HG03135 (cell line): ENCODE measurements at regions not wholly inside any gene's neighbourhood (a gene's known extent, or its start where the extent isn't known, plus 50 kb on each side); places are given as distances from the start of the nearest gene placed in this dataset.
"Not testable (repeated sequence)": the region's sequence is repeated elsewhere in the genome, so short reads cannot be mapped to it uniquely, and the experiment has no call there.

Experiments used
- ATAC-seq: cut with Tn5 transposase; IDR thresholded peaks from one replicate; pipeline ENCODE4 v1.9.1; 2021; ENCODE audit warnings: mild to moderate bottlenecking, moderate library complexity; ENCODE audit not compliant: unreplicated experiment

DNA sequence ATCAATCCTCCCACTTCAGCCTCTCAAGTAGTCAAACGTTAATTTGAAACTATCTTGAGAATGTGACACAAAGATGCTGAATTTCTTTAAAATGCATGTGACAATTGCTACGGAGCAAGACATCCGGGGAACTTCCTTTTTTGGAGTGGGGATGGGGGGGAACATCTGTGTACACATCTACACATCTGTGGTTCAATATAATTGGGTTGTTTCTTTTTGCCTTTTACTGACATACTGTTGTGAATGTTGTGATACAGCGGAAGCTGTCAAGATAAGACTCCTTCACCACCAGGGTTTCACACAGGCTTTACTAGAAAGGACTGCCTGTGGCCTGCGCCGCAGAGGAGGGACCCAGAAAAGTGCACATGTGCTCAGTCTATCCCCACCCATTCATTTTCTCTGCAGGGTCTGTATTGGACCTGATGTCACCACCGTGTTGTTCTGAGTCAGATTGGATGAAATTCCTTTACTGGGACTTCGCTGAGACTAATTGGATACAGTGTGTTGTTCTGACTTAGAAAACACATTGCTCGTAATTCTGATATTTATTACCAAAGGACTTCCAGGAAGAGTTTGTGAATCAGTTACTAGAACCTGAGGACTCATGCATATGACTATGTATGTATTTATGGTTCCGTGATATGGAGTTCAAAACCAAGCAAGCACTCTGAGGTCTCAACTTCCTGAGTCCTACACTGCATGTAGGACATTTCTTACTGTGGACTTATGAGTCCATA lies 98.7 kb upstream of the SGK1 start:
- no peak for ATAC-seq

DNA sequence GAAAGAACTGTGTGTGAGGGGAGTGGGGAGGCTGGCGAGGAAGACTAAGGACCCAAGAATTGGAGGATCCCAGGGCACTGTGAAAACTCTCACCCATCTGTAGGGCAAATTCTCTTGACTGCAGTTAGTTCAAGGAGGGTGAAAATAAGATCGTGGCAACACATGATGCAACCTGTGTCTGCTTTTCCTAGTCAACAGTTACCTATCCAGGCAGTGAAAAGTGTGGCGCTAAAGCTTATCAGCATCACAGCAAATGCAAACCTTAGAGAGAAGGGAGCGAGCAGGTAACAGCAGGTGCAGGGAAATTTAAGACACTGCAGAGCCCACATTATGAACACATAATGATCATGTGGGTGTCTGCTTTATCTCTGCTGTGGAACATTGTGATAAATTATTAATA lies 97.7 kb upstream of the SGK1 start:
- ATAC-seq, result no peak

DNA sequence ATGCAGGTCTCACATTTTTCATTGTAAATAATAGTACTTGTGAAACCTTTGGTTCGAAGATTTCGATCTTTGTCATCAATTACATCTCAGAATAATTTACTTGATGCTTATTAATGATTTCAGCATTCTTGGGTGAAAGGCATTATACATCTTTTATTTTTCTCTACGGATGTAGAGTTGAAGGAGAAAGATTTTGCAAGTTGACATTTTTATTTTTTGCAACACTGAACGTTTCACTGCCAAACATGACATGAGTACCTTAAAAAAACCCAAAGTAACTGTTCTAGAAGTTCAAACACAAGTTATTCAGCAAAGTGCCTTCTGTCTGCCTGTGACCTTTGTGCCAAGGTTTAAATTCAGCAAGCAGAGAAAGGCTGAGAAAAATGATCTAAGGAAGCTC lies 97.3 kb upstream of the SGK1 start:
- ATAC-seq, result no peak

DNA sequence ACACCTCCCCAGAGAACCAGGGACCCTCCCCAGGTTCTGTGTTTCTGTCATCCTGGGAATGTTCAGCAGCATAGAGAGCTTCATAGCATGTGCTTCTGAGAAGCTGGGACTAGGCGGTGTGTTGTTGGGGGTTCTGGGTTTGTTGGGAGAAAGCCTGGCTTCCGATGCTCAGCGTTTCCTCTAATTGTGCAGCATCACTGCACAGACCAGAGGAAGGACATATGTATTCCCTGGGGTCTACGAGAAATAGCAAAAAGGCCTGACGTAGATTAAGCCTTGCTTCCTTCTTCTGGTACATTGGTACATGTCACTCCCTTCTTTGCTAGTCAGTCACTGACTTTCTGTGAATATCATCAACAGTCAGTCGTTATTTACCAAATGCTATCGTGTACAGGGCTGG lies 96.9 kb upstream of the SGK1 start:
- ATAC-seq, result no peak

DNA sequence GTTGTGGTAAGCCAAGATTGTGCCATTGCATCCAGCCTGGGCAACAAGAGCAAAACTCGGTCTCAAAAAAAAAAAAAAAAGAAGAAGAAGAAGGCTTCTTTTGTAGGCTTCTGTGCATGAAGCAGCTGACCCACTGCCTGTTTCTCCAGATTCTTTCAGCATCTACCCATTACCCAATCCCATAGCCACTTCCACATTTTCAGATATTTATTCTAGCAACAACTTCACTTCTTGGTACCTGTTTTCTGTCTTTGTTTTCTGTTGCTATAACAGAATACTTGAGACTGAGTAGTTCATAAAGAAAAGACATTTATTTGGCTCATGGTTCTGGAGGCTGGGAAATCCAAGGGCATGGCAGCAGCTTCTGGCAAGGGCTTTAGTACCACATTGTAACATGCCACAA lies 95.3 kb upstream of the SGK1 start:
- ATAC-seq, result no peak

DNA sequence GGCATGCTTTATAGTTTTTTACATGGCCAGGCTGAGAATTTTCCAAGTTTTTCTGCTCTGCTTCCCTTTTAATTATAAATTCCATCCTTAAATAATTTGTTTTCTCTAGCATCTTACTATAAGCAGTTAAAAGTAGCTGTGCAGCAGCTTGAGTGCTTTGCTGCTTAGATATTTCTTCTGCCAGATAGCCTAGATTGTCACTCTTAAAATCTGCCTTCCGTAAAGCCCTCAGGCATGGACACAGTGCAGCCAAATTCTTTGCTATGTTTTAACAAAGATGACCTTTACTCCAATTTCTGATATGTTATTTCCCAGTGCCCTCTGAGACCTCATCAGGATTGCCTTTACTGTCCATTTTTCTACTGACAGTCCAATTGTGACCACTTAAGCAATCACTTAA lies 92.6 kb upstream of the SGK1 start:
- no peak for ATAC-seq

DNA sequence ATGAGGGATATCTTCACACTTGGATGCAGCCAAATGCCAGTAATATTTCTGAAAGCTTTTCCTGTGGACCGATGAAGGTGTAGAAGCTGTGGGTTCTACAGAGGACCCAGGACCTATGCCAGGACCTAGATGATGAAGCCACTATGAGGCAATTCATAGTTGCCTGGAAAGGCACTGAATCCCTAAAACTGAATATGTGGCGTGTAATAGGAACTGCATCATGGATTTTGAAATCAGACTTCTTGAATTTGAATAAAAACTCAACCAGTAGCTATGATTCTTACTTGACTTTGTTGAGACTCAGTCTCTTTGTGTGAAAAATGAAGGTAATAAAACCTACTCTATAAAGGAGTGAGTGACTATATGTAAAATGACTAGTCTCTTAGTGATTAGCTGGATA lies 89.9 kb upstream of the SGK1 start:
- no peak for ATAC-seq

DNA sequence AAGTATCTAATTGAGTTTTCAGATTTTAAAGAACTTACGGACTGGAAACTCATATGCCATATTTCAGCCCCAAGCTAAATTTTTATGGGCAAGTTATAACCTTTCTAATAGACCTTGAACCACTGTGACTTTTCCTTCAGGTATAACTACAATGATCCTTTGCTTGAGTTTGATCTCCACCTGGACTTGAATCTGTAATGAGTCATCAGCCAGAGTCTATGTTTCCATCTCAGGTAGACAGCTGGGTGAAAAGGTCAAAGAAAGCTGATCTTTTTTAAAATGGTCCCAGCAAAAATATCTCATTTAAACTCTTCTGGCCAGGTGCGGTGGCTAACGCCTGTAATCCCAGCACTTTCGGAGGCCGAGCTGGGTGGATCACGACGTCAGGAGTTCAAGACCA lies 88.4 kb upstream of the SGK1 start:
- ATAC-seq, result no peak

DNA sequence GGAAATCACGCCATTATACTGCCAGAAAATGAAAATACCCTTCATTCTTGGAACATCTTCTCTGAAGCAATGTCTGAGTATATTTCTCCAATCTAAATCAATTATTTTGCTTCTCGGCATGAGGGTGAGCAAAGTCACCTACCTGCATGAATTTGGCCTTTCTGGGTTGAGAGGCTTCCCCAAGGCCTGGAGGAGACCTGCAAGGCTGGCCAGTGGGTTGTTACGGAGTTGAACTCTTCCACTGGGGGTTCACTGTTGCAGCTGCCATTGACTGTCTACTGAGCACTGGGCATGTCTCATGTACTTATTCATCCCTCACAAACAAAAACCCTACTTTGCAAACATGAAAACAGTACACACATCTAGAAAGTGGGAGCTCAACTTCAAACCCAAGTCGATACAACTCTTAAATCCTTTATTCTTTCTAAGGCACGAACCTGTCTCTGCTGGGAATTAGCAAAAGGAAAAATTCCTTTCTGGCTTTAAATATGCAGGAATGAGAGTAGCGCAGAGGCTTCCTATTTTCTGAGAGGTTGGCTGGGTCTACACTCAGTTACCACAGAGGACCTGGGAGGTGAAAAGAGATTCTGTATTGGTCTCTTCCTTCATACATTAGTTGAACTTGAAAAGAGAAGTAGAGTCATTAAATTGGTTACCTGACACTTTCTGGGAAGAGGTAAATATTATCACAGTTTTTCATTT lies 87.6 kb upstream of the SGK1 start:
- ATAC-seq, result no peak

DNA sequence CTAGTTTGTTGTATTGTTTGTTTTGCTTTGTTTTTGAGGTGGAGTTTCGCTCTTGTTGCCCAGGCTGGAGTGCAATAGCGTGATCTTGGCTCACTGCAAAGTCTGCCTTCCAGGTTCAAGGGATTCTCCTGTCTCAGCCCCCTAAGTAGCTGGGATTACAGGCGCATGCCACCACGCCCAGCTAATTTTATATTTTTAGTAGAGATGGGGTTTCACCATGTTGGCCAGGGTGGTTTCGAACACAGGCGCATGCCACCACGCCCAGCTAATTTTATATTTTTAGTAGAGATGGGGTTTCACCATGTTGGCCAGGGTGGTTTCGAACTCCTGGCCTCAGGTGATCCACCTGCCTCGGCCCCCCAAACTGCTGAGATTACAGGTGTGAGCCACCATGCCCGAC lies 85.4 kb upstream of the SGK1 start:
- ATAC-seq, result not testable (repeated sequence)

DNA sequence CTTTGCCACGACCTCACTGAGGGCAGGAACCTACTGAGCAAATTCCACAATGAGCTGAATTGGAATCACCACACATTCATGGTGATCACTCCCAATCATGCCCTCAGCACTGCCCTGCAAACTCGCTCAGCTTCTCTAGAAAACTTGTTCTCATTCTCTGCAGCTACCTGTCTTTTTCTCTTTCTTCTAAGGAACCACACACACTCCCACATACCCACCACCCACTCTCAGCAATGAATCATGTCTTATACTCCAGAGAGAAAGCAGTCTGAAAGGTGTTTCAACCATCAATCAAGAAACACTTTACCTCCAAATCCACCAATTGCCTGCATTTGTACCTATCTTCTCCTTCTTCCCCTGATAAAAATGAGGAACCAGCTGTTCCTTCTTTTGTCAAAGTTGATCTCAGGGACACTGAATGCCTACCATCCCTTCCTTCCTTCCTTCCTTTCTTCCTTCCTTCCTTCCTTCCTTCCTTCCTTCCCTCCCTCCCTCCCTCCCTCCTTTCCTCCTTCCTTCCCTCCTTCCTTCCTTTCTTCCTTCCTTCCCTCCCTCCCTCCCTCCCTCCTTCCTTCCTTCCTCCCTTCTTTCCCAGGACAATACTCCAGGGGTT lies 84.6 kb upstream of the SGK1 start:
- ATAC-seq, result no peak

DNA sequence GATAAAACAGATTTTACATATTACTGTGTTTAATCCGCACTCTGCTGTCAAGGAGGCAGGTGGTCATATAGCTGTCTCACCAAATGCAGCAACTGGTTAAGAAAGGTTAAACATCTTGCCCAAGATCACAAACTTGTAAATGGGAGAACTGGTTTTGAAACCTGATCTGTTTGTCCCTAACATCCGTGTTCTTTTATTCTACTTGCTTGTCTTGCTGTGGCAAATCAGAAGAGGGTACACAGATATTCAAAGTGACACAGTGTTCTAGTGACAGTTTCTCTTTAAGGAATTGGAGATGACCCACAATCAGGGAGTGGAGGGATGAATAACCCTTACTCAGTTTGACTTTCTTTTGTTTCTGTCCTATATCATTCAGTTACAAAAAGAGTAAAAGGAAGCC lies 83.0 kb upstream of the SGK1 start:
- no peak for ATAC-seq

DNA sequence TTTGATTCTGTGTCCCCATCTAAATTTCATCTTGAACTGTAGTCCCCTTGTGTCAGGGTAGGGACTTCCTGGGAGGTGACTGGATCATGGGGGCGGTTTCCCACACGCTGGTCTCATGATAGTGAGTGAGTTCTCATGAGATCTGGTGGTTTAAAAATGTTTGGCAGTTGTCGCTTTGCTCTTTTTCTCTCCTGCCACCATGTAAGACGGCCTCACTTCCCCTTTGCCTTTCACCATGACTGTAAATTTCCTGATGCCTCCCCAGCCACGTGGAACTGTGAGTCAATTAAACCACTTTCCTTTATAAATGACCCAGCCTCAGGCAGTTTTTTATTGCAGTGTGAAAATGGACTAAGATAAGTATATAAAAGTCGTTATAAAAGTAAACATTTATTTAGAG lies 80.5 kb upstream of the SGK1 start:
- no peak for ATAC-seq

DNA sequence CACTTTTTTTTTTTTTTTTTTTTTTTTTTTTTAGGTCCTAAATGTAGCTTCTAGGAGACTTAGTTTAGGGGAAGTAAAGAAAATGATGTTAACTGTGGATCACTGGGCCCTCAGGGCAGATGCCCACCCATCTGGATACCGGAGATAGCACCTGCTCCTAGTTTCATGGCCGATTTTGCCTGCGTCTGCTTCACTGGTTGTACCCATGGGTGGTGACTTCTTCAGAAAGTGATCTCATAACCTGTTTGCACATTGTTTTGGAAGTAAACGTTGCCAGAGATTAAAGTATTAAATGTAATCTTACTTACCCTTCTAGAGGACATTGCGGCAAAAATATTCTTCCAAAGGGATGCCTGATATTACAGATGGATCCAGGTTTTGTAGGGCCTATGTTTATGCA lies 79.8 kb upstream of the SGK1 start:
- ATAC-seq, result no peak

DNA sequence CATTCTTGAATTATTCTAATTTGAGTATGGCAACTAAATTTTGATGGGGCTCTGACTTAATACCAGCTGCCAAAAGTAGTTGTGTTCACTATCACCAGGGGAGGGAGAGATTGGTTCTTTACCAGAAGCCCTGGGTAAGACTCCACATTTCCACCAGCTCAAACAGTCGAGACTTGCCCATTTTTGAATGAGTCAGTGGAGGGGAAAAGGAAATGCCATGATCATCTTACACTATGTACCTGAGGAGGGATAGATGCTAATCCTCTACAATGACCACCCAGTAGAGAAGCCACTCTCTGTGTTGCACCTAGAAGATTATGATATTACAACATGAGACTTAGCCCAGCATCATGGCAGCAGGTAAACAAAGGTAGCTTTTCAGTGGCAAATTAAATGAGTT lies 77.0 kb upstream of the SGK1 start:
- ATAC-seq, result no peak

DNA sequence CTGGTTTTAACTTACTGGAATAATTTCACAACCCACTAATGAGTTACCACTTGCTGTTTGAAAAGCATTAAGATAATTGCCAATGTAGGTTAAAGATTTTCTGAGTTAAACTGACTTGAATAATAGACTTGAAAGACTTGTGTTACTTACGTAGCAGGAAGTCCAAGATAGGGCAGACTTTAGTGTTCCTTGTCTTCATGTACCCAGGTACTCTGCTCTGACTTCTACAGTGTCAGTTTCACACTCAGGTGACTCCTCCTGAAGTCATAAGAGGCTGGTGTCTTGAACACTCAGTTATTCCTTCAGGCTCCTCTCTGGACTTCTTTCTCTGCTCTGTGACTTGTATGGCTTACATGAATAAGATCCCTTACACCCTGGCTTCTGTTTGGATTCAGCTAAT lies 76.3 kb upstream of the SGK1 start:
- no peak for ATAC-seq

DNA sequence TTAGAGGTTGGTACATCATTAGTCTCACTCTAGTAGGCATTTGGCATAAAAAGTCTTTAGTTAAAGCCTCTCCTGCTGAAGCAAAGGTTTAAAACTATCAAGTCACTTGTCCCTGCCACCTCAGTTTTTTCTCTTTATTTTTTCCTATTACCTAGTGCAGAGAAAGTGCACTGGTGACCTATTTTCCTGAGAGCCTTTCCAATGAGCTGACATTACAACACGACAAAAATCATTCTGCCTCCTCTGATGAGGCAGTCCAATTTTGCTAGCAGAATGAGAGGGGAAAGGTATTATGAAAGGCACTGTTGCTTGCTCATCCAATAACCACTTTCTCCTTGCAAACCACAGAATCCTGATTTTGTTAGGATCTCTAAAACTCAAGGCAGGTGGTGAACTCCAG lies 73.3 kb upstream of the SGK1 start:
- no peak for ATAC-seq

DNA sequence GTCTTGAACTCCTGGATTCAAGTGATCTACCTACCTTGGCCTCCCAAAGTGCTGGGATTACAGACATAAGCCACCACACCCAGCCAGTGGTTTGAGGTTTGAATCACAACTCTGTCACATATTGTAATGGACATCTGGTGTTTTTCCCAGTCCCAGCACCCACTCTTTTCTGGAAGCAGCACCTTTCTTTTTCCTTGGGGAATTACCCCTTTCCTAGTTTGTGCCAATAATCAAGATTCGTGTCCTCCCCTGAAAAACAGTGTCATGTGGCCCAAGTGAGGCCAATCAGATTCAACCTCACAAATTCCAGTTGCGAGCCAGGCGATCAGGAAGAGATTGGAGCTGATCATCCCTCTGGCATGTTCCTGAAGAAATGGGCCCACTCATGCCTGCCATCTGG lies 71.7 kb upstream of the SGK1 start:
- ATAC-seq, result no peak

DNA sequence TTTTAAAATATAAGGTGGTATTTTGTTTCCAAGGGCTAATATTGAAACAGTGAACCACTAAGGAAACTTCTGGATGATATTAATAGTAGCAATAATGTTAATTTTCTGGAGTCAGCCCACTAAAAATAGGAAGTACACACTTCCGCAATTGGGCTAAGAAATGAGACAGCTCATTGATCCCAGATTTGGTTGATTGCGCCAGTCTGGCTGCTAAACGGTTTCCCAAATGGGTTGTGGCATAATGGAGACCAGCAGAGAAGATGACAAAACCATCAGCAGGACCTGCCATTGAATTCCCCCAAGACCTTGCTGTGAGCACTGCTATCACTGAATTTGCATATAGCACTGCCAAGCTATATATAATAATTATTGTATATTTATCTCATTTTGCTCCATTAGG lies 71.2 kb upstream of the SGK1 start:
- no peak for ATAC-seq

DNA sequence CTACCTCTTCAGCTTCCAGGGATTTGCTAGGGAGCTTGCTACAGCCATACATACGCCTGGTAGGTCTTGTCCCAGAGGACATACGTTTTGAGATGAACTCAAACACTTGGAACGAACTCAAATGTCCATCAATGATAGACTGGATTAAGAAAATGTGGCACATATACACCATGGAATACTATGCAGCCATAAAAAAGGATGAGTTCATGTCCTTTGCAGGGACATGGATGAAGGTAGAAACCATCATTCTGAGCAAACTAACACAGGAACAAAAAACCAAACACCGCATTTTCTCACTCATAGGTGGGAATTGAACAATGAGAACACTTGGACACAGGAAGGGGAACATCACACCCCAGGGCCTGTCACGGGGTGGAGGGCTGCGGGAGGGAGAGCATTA lies 68.6 kb upstream of the SGK1 start:
- ATAC-seq, result not testable (repeated sequence)

DNA sequence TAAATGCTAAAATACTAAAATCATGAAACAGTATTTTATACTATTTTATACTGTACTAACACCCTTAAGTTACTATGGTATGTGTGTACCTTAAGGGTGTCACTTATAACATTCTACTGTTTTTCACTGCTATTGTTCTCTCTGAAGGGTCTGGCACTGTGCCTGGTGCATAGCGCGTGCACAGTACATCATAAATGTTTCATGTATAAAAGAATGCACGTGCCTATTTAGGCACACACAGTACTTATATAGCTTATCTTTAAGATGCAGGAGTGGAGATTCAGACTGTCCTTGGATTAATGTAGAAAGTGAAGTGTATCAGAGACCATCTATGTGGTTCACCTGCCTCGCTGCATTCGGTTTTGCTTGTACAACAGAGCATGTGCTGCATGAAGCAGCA lies 64.0 kb upstream of the SGK1 start:
- no peak for ATAC-seq

DNA sequence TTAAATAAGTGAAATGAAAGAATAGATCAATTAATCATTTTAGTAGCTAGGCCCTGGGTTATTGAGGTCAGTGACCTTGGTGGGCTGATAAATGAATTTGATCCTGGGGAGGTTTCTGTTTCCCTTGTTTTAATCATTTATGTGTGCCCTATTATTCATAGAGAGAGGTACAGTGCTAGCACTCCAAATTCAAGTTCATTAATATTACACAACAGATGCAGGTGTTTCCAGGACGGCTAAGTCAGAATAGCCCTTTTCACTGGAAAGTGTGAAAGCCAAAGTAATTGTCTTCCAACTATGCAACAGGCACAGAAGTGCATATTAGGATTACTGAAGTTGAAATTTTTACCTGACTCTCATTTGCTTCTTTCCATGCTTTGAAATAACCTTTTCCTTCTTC lies 61.7 kb upstream of the SGK1 start:
- no peak for ATAC-seq
